CD14-positive monocyte (primary cell): ENCODE measurements at regions not wholly inside any gene's neighbourhood (a gene's known extent, or its start where the extent isn't known, plus 50 kb on each side); places are given as distances from the start of the nearest gene placed in this dataset.

Source experiments
- DNase-seq, 3 donors: peaks; one replicate each; pipeline ENCODE4 v3.0.0-alpha.2; 2011 to 2022
- H2AFZ ChIP-seq: 2 replicates; pipeline ENCODE4 v1.6.0; 2012; ENCODE audit warnings: mild to moderate bottlenecking, low read depth, low read length, inconsistent platforms; ENCODE audit not compliant: insufficient read depth, poor library complexity, severe bottlenecking
- H3K27ac ChIP-seq, 2 donors: 1 replicate in 1 of 2; 2 replicates in 1 of 2; pipeline ENCODE4 v1.5.1; 2012 to 2013; ENCODE audit warnings: low read length in 2 of 2, control low read depth in 1 of 2, inconsistent platforms in 1 of 2, low read depth in 1 of 2, mild to moderate bottlenecking in 1 of 2
- H3K27me3 ChIP-seq, 2 donors: one replicate each; pipeline versions ENCODE4 v1.6.0 to v1.6.1; 2011 to 2013; ENCODE audit warnings: low read length in 2 of 2; ENCODE audit not compliant: control insufficient read depth in 2 of 2, insufficient read depth in 2 of 2
- H3K36me3 ChIP-seq, 2 donors: replicated peaks in 1 of 2; 1 replicate in 1 of 2; 2 replicates in 1 of 2; pipeline versions ENCODE4 v1.5.1 to v1.6.1; 2012 to 2013; ENCODE audit warnings: low read length in 2 of 2, control low read depth in 1 of 2, inconsistent platforms in 1 of 2, mild to moderate bottlenecking in 1 of 2; ENCODE audit not compliant: insufficient read depth in 2 of 2, control insufficient read depth in 1 of 2
- H3K4me1 ChIP-seq, 2 donors: 1 replicate in 1 of 2; 2 replicates in 1 of 2; pipeline versions ENCODE4 v1.5.1 to v1.6.1; 2012 to 2013; ENCODE audit warnings: low read length in 2 of 2, control low read depth in 1 of 2, inconsistent platforms in 1 of 2, mild to moderate bottlenecking in 1 of 2, moderate library complexity in 1 of 2; ENCODE audit not compliant: insufficient read depth in 2 of 2, control insufficient read depth in 1 of 2
- H3K4me2 ChIP-seq: replicated peaks from 2 replicates; pipeline ENCODE3; 2012; ENCODE audit warnings: low read length, moderate library complexity, mild to moderate bottlenecking; ENCODE audit not compliant: poor library complexity, severe bottlenecking; ENCODE audit errors: extremely low read depth
- H3K4me3 ChIP-seq, 3 experiments: fragments of 200-600 bp in 1 of 3; sonication (generic) in 1 of 3; replicated peaks in 1 of 3; 1 replicate in 2 of 3; 2 replicates in 1 of 3; pipeline ENCODE4 v1.5.1; 2011 to 2013; ENCODE audit warnings: low read length in 3 of 3, mild to moderate bottlenecking in 3 of 3, control low read depth in 2 of 3, low read depth in 2 of 3, inconsistent platforms in 1 of 3, moderate library complexity in 1 of 3
- H3K79me2 ChIP-seq: 2 replicates; pipeline ENCODE4 v1.6.0; 2012; ENCODE audit warnings: mild to moderate bottlenecking, control low read depth, inconsistent platforms, low read length, moderate library complexity; ENCODE audit not compliant: insufficient read depth
- H3K9ac ChIP-seq: 2 replicates; pipeline ENCODE4 v1.6.0; 2017; ENCODE audit warnings: low read length, mild to moderate bottlenecking; ENCODE audit not compliant: insufficient read depth, poor library complexity, severe bottlenecking
- H3K9me3 ChIP-seq, 2 donors: replicated peaks in 1 of 2; 1 replicate in 1 of 2; 2 replicates in 1 of 2; pipeline versions ENCODE4 v1.5.1 to v1.6.1; 2012 to 2013; ENCODE audit warnings: low read length in 2 of 2, control low read depth in 1 of 2; ENCODE audit not compliant: control insufficient read depth in 1 of 2, insufficient read depth in 1 of 2
- H4K20me1 ChIP-seq: 2 replicates; pipeline ENCODE4 v1.6.0; 2012; ENCODE audit warnings: mild to moderate bottlenecking, low read length, control low read depth, moderate library complexity; ENCODE audit not compliant: insufficient read depth
- H3K27ac Mint-ChIP-seq, 7 donors: one replicate each; pipeline ENCODE4 v1.8.0; 2020; ENCODE audit warnings: mild to moderate bottlenecking in 7 of 7, mixed read lengths in 7 of 7, moderate library complexity in 6 of 7, inconsistent platforms in 2 of 7
- H3K27me3 Mint-ChIP-seq, 3 donors: one replicate each; pipeline ENCODE4 v1.8.0; 2021 to 2022; ENCODE audit warnings: low read depth in 3 of 3, mild to moderate bottlenecking in 3 of 3, mixed read lengths in 3 of 3, moderate library complexity in 3 of 3, inconsistent platforms in 1 of 3
- H3K36me3 Mint-ChIP-seq, 2 donors: one replicate each; pipeline ENCODE4 v1.8.0; 2020; ENCODE audit warnings: mixed read lengths in 2 of 2, inconsistent platforms in 1 of 2, mild to moderate bottlenecking in 1 of 2
- H3K4me1 Mint-ChIP-seq: one replicate; pipeline ENCODE4 v1.8.0; 2020; ENCODE audit warnings: mild to moderate bottlenecking, mixed read lengths
- H3K4me3 Mint-ChIP-seq, 2 donors: one replicate each; pipeline ENCODE4 v1.8.0; 2020; ENCODE audit warnings: mild to moderate bottlenecking in 2 of 2, mixed read lengths in 2 of 2, moderate library complexity in 1 of 2
- H3K9me3 Mint-ChIP-seq, 7 donors: one replicate each; pipeline ENCODE4 v1.8.0; 2020 to 2022; ENCODE audit warnings: mixed read lengths in 7 of 7, mild to moderate bottlenecking in 6 of 7, moderate library complexity in 6 of 7, inconsistent platforms in 2 of 7
- WGBS: methylation state at CpG from one replicate; pipeline ENCODE4 v1.1.5; 2013; ENCODE audit warnings: missing lambda C conversion rate; ENCODE audit not compliant: insufficient coverage; 5-methylcytosine and 5-hydroxymethylcytosine counted together
- intact Hi-C, 2 donors: fragments of 100-400 bp; cut with micrococcal nuclease; formaldehyde crosslinking; loops; one replicate each; pipeline versions ENCODE4 v1.15.0 to v1.15.1; 2023
- TF ChIP-seq, protein P1 (sequence below): fragments of 200-600 bp; IDR thresholded peaks from one replicate; pipeline ENCODE4 v1.8.0; 2022; ENCODE audit warnings: antibody characterized with exemption, mild to moderate bottlenecking

DNA sequence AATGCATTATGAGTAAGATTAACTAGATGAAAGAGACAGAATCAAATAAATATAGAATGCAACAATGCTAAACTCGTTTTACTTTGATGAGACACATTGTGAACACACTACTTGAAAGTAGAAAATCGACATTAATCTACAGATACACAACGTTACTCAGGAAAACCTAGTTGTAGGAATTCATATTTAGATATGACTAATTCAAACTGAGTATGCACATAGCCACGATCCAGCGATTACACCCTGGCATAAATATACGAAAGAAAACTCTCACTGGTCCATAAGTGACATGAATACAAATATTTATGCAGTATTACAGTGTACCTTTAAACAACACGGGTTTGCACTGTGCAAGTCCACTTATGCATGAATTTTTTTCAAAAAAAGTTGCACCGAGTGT is 485.6 kb downstream of the TMX3 start:
- H3K9me3 ChIP-seq = peaks cover 4% of the 10 kb centered on the region in 2 donors
- Mint-ChIP-seq H3K27ac (no peak overlapping the region), H3K4me1 (no peaks in the 10 kb centered on the region), H3K27me3 (no peaks in the 10 kb centered on the region), H3K9me3 (peaks cover 0 to 8% (median 2%) of the 10 kb centered on the region in 7 donors), H3K36me3 (no peaks in the 10 kb centered on the region), H3K4me3 (no peak overlapping the region)
- no peaks in the 10 kb centered on the region for H4K20me1 ChIP-seq
- no peaks in the 10 kb centered on the region for H3K4me1 ChIP-seq
- TF ChIP-seq, protein P1, sequence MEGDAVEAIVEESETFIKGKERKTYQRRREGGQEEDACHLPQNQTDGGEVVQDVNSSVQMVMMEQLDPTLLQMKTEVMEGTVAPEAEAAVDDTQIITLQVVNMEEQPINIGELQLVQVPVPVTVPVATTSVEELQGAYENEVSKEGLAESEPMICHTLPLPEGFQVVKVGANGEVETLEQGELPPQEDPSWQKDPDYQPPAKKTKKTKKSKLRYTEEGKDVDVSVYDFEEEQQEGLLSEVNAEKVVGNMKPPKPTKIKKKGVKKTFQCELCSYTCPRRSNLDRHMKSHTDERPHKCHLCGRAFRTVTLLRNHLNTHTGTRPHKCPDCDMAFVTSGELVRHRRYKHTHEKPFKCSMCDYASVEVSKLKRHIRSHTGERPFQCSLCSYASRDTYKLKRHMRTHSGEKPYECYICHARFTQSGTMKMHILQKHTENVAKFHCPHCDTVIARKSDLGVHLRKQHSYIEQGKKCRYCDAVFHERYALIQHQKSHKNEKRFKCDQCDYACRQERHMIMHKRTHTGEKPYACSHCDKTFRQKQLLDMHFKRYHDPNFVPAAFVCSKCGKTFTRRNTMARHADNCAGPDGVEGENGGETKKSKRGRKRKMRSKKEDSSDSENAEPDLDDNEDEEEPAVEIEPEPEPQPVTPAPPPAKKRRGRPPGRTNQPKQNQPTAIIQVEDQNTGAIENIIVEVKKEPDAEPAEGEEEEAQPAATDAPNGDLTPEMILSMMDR = no peak
- H3K79me2 ChIP-seq = no peaks in the 10 kb centered on the region
- intact Hi-C loops = no loop called here
- H2AFZ ChIP-seq = no peak overlapping the region
- no peak overlapping the region for H3K27ac ChIP-seq
- no peaks in the 10 kb centered on the region for H3K27me3 ChIP-seq
- no peak overlapping the region for H3K4me2 ChIP-seq
- DNase-seq = no peak
- H3K9ac ChIP-seq = no peak overlapping the region
- WGBS = 95% methylated on average over 2 of the region's 8 CpGs
- H3K4me3 ChIP-seq = no peak overlapping the region
- H3K36me3 ChIP-seq = no peaks in the 10 kb centered on the region

DNA sequence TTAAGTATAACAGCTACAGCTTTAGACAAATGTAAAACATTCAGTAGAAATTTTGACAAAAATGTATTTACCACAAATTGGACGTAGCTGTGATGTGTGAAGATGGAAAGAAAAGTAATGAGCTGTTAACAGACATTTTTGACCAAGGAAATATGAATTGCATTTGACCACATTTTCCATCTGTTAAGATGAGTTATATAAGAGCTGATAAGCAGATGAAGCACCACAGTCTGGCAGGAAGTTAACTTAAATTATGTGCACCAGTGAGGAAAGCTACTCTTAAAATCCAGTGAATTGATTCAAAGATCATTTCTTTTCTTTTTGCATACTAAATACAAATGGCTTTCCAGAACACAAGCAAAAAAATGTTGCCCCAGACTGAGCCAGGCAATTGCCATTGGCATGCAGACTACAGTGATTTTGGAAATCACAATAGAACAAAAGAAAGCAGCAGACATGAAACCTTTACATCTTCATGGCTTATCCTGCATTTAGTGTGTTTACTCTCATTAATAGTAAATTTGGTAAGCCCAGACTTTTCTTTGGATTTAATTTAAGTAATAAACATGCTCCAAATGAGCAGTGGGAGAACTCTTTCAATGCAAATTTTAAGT is 493.7 kb downstream of the TMX3 start:
- intact Hi-C loops = no loop called here
- Histone ChIP-seq H3K79me2 (no peaks in the 10 kb centered on the region), H4K20me1 (no peaks in the 10 kb centered on the region), H2AFZ (no peak overlapping the region), H3K9me3 (no peaks in the 10 kb centered on the region), H3K9ac (no peak overlapping the region), H3K27ac (no peak overlapping the region), H3K27me3 (no peaks in the 10 kb centered on the region), H3K4me2 (no peak overlapping the region), H3K36me3 (no peaks in the 10 kb centered on the region), H3K4me3 (no peak overlapping the region), H3K4me1 (no peaks in the 10 kb centered on the region)
- H3K27ac Mint-ChIP-seq = no peak overlapping the region
- no CpG with 5 or more reads among the region's 1 CpG for WGBS
- no peak for DNase-seq
- no peak overlapping the region for H3K4me3 Mint-ChIP-seq
- H3K36me3 Mint-ChIP-seq = no peaks in the 10 kb centered on the region
- TF ChIP-seq, protein P1 = no peak
- no peaks in the 10 kb centered on the region for H3K4me1 Mint-ChIP-seq
- H3K27me3 Mint-ChIP-seq = peaks cover 0 to 2% (median 0%) of the 10 kb centered on the region in 3 donors
- H3K9me3 Mint-ChIP-seq = peaks cover 0 to 9% (median 0%) of the 10 kb centered on the region in 7 donors
